NCI-H774 (cell line): ENCODE measurements at regions not wholly inside any gene's neighbourhood (a gene's known extent, or its start where the extent isn't known, plus 50 kb on each side); places are given as distances from the start of the nearest gene placed in this dataset.

ENCODE experiments used
- DNase-seq: peaks from one replicate; lab custom pipeline; 2025; lab: John Stamatoyannopoulos, UW

GRCh38 chr4:156101571-156101970, 147.9 kb upstream of the CTSO start:
- DNase-seq: no peak

GRCh38 chr4:156100651-156101050, 147.0 kb upstream of the CTSO start:
- DNase-seq: no peak

GRCh38 chr4:156098805-156099204, 145.1 kb upstream of the CTSO start:
- no peak for DNase-seq

- no peak for DNase-seq
These were observed 131.4 kb upstream of the CTSO start for GRCh38 chr4:156085100-156085499.

GRCh38 chr4:156084373-156084772, 130.7 kb upstream of the CTSO start:
- no peak for DNase-seq

- DNase-seq: no peak
These were observed 120.3 kb upstream of the CTSO start for GRCh38 chr4:156073976-156074375.

- DNase-seq: no peak
These were observed 107.0 kb upstream of the CTSO start for GRCh38 chr4:156060661-156061060.

- DNase-seq: no peak
These were observed 99.5 kb upstream of the CTSO start for GRCh38 chr4:156053174-156053573.

GRCh38 chr4:156052116-156052515, 98.5 kb upstream of the CTSO start:
- DNase-seq: no peak

- no peak for DNase-seq
These were observed 85.1 kb upstream of the CTSO start for GRCh38 chr4:156038772-156039171.

GRCh38 chr4:156036496-156036895, 82.8 kb upstream of the CTSO start:
- DNase-seq: no peak

GRCh38 chr4:156029691-156030090, 76.0 kb upstream of the CTSO start:
- no peak for DNase-seq

- no peak for DNase-seq
These were observed 67.6 kb upstream of the CTSO start for GRCh38 chr4:156021298-156021697.

GRCh38 chr4:156019246-156019645, 65.6 kb upstream of the CTSO start:
- no peak for DNase-seq

GRCh38 chr4:156018383-156018782, 64.7 kb upstream of the CTSO start:
- no peak for DNase-seq

GRCh38 chr4:156015781-156016180, 62.1 kb upstream of the CTSO start:
- DNase-seq: no peak

- DNase-seq: no peak
These were observed 52.5 kb upstream of the CTSO start for GRCh38 chr4:156006192-156006591.
